Tibial nerve (tissue), 4 donors: ENCODE measurements at regions not wholly inside any gene's neighbourhood (a gene's known extent, or its start where the extent isn't known, plus 50 kb on each side); places are given as distances from the start of the nearest gene placed in this dataset.

Experiments used
- DNase-seq, 2 donors: peaks; one replicate each; pipeline ENCODE4 v3.0.0-alpha.2; 2019; ENCODE audit warnings: low spot score in 2 of 2
- H3K27ac ChIP-seq, 4 donors: fragments of 200-600 bp; sonication (generic) in 3 of 4; one replicate each; pipeline ENCODE4 v1.5.1; 2017 to 2019; ENCODE audit warnings: mild to moderate bottlenecking in 1 of 4
- H3K27me3 ChIP-seq, 2 donors: fragments of 200-600 bp; sonication (generic) in 1 of 2; one replicate each; pipeline versions ENCODE4 v1.5.1 to v1.6.0; 2017 to 2019
- H3K36me3 ChIP-seq, 3 donors: fragments of 200-600 bp; sonication (generic); one replicate each; pipeline ENCODE4 v1.5.1; 2018 to 2019
- H3K4me1 ChIP-seq, 4 donors: fragments of 200-600 bp; sonication (generic) in 3 of 4; one replicate each; pipeline ENCODE4 v1.5.1; 2017 to 2019
- H3K4me3 ChIP-seq, 4 donors: fragments of 200-600 bp; sonication (generic) in 3 of 4; one replicate each; pipeline ENCODE4 v1.5.1; 2017 to 2019; ENCODE audit warnings: mild to moderate bottlenecking in 1 of 4, moderate library complexity in 1 of 4
- H3K9me3 ChIP-seq, 4 donors: fragments of 200-600 bp; sonication (generic) in 3 of 4; one replicate each; pipeline ENCODE4 v1.5.1; 2017 to 2019
- EP300 ChIP-seq, 2 donors: sonication (generic); formaldehyde crosslinking; IDR thresholded peaks; one replicate each; pipeline ENCODE4 v1.6.1; 2017; ENCODE audit warnings: antibody characterized with exemption in 2 of 2, mild to moderate bottlenecking in 1 of 2
- POLR2A ChIP-seq, 2 donors: fragments of 450-650 bp; IDR thresholded peaks; one replicate each; pipeline ENCODE4 v1.6.1; 2017; ENCODE audit warnings: antibody characterized with exemption in 2 of 2, mild to moderate bottlenecking in 2 of 2, moderate library complexity in 2 of 2
- WGBS, 2 donors: methylation state at CpG; one replicate each; pipeline ENCODE4 v1.1.5; 2018; 5-methylcytosine and 5-hydroxymethylcytosine counted together
- TF ChIP-seq, protein P1 (sequence below), 5 experiments: fragments of 200-600 bp in 3 of 5; fragments of 450-650 bp in 2 of 5; sonication (generic) in 3 of 5; IDR thresholded peaks; one replicate each; pipeline ENCODE4 v1.5.1; 2016 to 2019; ENCODE audit warnings: antibody characterized with exemption in 5 of 5, mild to moderate bottlenecking in 3 of 5, moderate library complexity in 2 of 5

DNA sequence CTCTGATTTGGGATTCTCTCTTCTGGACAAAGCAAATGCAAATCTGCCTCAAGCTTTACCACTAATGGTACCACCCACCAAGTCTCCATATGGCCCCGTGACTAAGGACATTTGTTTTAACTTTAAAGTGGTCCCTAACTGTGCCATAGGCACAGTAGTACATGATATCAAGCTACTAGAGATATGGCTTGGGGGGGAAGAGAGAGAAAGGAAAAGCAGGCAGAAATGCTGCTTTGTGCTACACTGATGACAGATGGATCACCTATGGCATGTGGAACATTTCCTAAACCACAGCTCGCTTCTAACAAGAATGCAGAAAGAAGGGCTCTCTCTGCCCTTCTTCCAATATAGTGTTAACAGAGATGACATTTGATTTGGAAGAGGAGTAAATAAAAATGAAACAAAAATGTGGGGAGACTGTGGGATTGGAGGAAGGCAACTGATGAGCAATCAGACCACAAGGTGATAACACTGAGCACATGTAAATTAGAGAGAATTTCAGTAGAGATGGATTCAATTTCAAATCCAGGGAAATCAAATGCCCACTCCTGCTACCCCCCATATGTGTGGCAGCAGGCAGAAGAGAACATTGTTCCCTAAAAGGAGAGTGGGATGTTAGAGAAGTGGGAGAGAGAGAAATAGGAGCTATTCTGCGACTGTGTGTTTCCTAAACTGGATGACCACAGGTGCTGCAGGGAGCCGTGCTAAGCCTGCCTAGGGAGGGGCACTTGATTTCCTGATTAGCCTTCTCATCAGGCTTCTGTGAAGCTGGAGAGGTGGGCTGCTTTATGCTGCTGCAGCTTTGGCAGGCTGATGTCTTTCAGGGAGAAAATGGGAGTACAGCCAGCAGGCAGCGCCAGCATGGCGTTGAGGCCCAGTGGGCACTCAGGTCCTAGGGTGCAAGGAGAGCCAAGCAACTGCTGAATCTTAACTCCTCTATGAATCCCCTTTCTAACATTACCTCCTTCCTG lies 75.3 kb downstream of the ZNF648 start:
- Histone ChIP-seq H3K9me3 (no peaks in the 10 kb centered on the region), H3K36me3 (no peaks in the 10 kb centered on the region), H3K27ac (peak overlapping the region in 1 of 4 donors; percentile 46), H3K4me1 (peaks cover 0 to 30% (median 3%) of the 10 kb centered on the region in 4 donors), H3K4me3 (no peak overlapping the region), H3K27me3 (no peaks in the 10 kb centered on the region)
- TF ChIP-seq, protein P1, sequence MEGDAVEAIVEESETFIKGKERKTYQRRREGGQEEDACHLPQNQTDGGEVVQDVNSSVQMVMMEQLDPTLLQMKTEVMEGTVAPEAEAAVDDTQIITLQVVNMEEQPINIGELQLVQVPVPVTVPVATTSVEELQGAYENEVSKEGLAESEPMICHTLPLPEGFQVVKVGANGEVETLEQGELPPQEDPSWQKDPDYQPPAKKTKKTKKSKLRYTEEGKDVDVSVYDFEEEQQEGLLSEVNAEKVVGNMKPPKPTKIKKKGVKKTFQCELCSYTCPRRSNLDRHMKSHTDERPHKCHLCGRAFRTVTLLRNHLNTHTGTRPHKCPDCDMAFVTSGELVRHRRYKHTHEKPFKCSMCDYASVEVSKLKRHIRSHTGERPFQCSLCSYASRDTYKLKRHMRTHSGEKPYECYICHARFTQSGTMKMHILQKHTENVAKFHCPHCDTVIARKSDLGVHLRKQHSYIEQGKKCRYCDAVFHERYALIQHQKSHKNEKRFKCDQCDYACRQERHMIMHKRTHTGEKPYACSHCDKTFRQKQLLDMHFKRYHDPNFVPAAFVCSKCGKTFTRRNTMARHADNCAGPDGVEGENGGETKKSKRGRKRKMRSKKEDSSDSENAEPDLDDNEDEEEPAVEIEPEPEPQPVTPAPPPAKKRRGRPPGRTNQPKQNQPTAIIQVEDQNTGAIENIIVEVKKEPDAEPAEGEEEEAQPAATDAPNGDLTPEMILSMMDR (IDR thresholded peaks at IDR 0.05), result no peak
- no peak for TF ChIP-seq POLR2A (IDR thresholded peaks at IDR 0.05)
- TF ChIP-seq EP300 (IDR thresholded peaks at IDR 0.05), result no peak
- DNase-seq, result no peak
- WGBS, 2 donors, result 48 to 65% methylated on average over 6 of the region's 6 CpGs

DNA sequence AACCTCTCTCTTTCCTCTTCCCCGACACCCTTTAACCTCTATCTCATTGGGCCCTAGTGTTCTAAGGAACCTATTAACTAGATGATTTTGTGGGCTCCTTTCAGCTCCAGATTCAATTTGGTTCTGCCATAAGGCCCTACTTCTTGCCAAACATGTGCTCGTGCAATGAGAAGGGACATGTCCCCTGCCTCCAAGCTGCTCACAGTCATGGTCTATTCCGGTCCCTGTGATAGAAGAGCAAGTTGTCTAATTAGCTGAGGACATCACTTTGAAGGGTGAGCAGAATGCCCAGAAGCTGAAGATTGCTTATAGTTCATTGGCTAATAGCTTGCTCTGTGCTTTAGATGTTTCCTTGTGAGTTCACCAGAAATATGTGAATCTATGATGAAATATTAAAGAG lies 76.2 kb downstream of the ZNF648 start:
- Histone ChIP-seq H3K4me1 (peaks cover 0 to 30% (median 3%) of the 10 kb centered on the region in 4 donors), H3K27ac (no peak overlapping the region), H3K4me3 (no peak overlapping the region), H3K36me3 (no peaks in the 10 kb centered on the region), H3K9me3 (no peaks in the 10 kb centered on the region), H3K27me3 (no peaks in the 10 kb centered on the region)
- 95 to 98% methylated on average over 3 of the region's 3 CpGs for WGBS, 2 donors
- TF ChIP-seq EP300 (IDR thresholded peaks at IDR 0.05) (no peak), POLR2A (IDR thresholded peaks at IDR 0.05) (no peak)
- TF ChIP-seq, protein P1 (IDR thresholded peaks at IDR 0.05), result no peak
- DNase-seq, result no peak

DNA sequence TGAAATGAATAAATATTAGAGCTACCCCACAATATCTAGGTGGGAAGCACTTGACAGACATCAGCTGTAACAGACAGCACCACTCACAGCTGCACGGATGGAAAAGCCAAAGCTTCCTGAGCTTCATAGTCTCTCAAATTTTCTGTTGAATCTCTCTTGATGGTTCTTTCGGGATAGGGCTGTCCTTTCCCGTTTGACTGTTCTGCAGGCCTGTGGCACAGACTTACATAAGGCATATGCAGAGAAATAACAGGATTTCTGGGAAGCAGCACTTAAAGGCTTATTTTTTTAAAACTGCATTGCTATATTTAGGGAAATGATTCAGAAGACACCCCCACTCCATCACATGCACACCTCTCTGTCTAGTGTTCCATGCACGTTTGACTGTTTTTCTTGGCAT lies 77.5 kb downstream of the ZNF648 start:
- WGBS, 2 donors, result 67 to 73% methylated on average over 4 of the region's 4 CpGs
- H3K4me3 ChIP-seq, result no peak overlapping the region
- H3K27ac ChIP-seq, result no peak overlapping the region
- TF ChIP-seq, protein P1 (IDR thresholded peaks at IDR 0.05), result no peak
- TF ChIP-seq EP300 (IDR thresholded peaks at IDR 0.05) (no peak), POLR2A (IDR thresholded peaks at IDR 0.05) (no peak)
- H3K4me1 ChIP-seq, result peaks cover 0 to 30% (median 3%) of the 10 kb centered on the region in 4 donors
- H3K9me3 ChIP-seq, result no peaks in the 10 kb centered on the region
- no peaks in the 10 kb centered on the region for H3K36me3 ChIP-seq
- H3K27me3 ChIP-seq, result no peaks in the 10 kb centered on the region
- DNase-seq, result no peak

DNA sequence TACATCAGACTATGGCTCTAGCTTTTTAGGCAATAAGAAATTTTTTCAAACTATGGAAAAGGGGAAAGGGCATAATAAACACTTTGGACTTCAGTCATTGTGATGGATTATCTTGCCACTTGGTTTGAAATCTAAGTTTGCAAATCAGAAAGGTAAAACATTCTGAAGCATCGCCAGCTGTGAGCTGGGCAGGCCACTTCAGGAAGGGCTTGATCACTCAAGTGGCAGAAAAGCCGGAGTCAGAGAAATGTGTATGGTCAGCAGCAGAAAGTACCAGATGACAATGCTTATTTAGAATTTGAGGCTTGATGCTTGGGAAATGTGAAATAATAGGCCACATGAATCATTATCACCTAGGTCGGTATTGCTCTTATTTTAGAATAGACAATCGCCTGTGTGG lies 79.7 kb downstream of the ZNF648 start:
- Histone ChIP-seq H3K36me3 (no peaks in the 10 kb centered on the region), H3K27ac (no peak overlapping the region), H3K4me1 (peaks cover 0 to 19% (median 0%) of the 10 kb centered on the region in 4 donors), H3K27me3 (no peaks in the 10 kb centered on the region), H3K9me3 (peaks cover 0 to 9% (median 0%) of the 10 kb centered on the region in 4 donors), H3K4me3 (no peak overlapping the region)
- no peak for TF ChIP-seq POLR2A (IDR thresholded peaks at IDR 0.05)
- no peak for TF ChIP-seq EP300 (IDR thresholded peaks at IDR 0.05)
- TF ChIP-seq, protein P1 (IDR thresholded peaks at IDR 0.05), result no peak
- WGBS, 2 donors, result 90 to 94% methylated on average over 4 of the region's 4 CpGs
- DNase-seq, result no peak

DNA sequence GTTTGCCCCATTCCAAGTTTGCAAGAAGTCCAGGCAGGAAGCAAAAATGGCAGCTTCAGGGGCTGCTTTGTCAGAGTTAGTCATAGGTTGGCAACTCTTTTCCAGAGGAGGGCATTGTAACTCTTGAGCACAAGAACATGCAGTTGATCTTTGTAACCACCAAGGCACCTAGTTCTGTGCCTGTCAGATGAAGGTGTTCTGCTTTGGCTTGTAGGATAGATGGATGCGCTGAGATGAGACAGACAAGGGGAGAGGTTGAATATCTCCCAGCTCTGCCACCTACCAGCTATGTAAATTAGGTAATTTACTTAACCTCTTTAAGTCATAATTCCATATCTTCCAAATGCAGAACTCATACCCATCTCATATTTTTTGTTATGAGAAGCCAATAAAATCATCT lies 89.3 kb downstream of the ZNF648 start:
- no peak overlapping the region for H3K4me3 ChIP-seq
- H3K4me1 ChIP-seq, result no peaks in the 10 kb centered on the region
- 96 to 100% methylated on average over 1 of the region's 1 CpG for WGBS, 2 donors

More for the DNA sequence above, 89.3 kb downstream of the ZNF648 start:
- Histone ChIP-seq H3K36me3 (no peaks in the 10 kb centered on the region), H3K27me3 (no peaks in the 10 kb centered on the region), H3K9me3 (peaks cover 0 to 20% (median 0%) of the 10 kb centered on the region in 4 donors), H3K27ac (no peak overlapping the region)
- TF ChIP-seq, protein P1 (IDR thresholded peaks at IDR 0.05), result no peak
- TF ChIP-seq POLR2A (IDR thresholded peaks at IDR 0.05) (no peak), EP300 (IDR thresholded peaks at IDR 0.05) (no peak)
- DNase-seq, result no peak
